Uterus (tissue), 2 donors: ENCODE measurements at regions not wholly inside any gene's neighbourhood (a gene's known extent, or its start where the extent isn't known, plus 50 kb on each side); places are given as distances from the start of the nearest gene placed in this dataset.

Experiments
- POLR2A ChIP-seq, 2 donors: fragments of 450-650 bp; IDR thresholded peaks; one replicate each; pipeline ENCODE4 v1.6.1; 2016; ENCODE audit warnings: antibody characterized with exemption in 2 of 2, mild to moderate bottlenecking in 1 of 2, moderate library complexity in 1 of 2
- TF ChIP-seq, protein P1 (sequence below), 4 experiments: fragments of 200-600 bp in 2 of 4; fragments of 450-650 bp in 2 of 4; sonication (generic) in 2 of 4; IDR thresholded peaks; one replicate each; pipeline ENCODE4 v1.5.1; 2016 to 2019; ENCODE audit warnings: antibody characterized with exemption in 4 of 4, mild to moderate bottlenecking in 2 of 4, moderate library complexity in 1 of 4

DNA sequence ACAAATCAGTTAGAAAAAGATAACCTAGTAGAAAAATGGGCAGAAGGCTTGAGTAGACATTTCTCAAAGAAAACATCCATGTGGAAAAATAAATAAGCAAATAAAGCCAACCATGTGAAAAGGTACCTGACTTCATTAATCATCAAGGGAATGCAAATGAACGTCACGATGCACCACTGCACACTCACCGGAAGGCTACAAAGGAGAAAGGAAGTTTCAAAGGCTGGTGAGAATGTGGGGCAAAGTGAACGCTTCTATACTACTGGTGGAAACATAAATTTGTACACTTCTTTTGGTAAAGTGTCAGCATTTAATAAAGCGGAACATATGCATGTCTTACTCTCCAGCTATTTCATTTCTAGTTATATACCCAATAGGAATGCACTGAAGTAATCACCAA lies 166.8 kb downstream of the CSNK2A3 start:
- TF ChIP-seq, protein P1, sequence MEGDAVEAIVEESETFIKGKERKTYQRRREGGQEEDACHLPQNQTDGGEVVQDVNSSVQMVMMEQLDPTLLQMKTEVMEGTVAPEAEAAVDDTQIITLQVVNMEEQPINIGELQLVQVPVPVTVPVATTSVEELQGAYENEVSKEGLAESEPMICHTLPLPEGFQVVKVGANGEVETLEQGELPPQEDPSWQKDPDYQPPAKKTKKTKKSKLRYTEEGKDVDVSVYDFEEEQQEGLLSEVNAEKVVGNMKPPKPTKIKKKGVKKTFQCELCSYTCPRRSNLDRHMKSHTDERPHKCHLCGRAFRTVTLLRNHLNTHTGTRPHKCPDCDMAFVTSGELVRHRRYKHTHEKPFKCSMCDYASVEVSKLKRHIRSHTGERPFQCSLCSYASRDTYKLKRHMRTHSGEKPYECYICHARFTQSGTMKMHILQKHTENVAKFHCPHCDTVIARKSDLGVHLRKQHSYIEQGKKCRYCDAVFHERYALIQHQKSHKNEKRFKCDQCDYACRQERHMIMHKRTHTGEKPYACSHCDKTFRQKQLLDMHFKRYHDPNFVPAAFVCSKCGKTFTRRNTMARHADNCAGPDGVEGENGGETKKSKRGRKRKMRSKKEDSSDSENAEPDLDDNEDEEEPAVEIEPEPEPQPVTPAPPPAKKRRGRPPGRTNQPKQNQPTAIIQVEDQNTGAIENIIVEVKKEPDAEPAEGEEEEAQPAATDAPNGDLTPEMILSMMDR (IDR thresholded peaks at IDR 0.05): no peak
- no peak for TF ChIP-seq POLR2A (IDR thresholded peaks at IDR 0.05)
